ENCODE measurements at regions not wholly inside any gene's neighbourhood (a gene's known extent, or its start where the extent isn't known, plus 50 kb on each side); places are given as distances from the start of the nearest gene placed in this dataset.

GRCh38 chr1:228920831-228921230 lies 185.6 kb downstream of the RHOU start:
- DNase-seq = no peak

- DNase-seq = no peak
Observed at GRCh38 chr1:228921481-228921880, 186.2 kb downstream of the RHOU start.

- no peak for DNase-seq
Observed at GRCh38 chr1:228922722-228923376, 187.6 kb downstream of the RHOU start.

GRCh38 chr1:228923973-228924686 lies 188.9 kb downstream of the RHOU start:
- no peak for DNase-seq

- no peak for DNase-seq
Observed at GRCh38 chr1:228925691-228926090, 190.4 kb downstream of the RHOU start.

- DNase-seq = no peak
Observed at GRCh38 chr1:228927421-228927820, 192.1 kb downstream of the RHOU start.

- DNase-seq = peak; percentile 53
Observed at GRCh38 chr1:228927946-228928898, 192.9 kb downstream of the RHOU start.

- no peak for DNase-seq
Observed at GRCh38 chr1:228929476-228930027, 194.3 kb downstream of the RHOU start.

- no peak for DNase-seq
Observed at GRCh38 chr1:228930479-228930957, 195.2 kb downstream of the RHOU start.

- DNase-seq = no peak
Observed at GRCh38 chr1:228933753-228934152, 198.5 kb downstream of the RHOU start.

GRCh38 chr1:228935198-228935663 lies 200.0 kb downstream of the RHOU start:
- DNase-seq = no peak

- DNase-seq = no peak
Observed at GRCh38 chr1:228935855-228936727, 200.8 kb downstream of the RHOU start.

GRCh38 chr1:228936881-228937280 lies 201.6 kb downstream of the RHOU start:
- no peak for DNase-seq

GRCh38 chr1:228937351-228937750 lies 202.1 kb downstream of the RHOU start:
- no peak for DNase-seq

GRCh38 chr1:228937851-228938536 lies 202.7 kb downstream of the RHOU start:
- peak; percentile 43 for DNase-seq

GRCh38 chr1:228938537-228938901 lies 203.2 kb downstream of the RHOU start:
- peak; percentile 42 for DNase-seq

GRCh38 chr1:228939001-228939691 lies 203.9 kb downstream of the RHOU start:
- DNase-seq = no peak

- DNase-seq = peak; percentile 15
Observed at GRCh38 chr1:228939881-228940392, 204.7 kb downstream of the RHOU start.

GRCh38 chr1:228940526-228940925 lies 205.2 kb downstream of the RHOU start:
- no peak for DNase-seq

- DNase-seq = no peak
Observed at GRCh38 chr1:228940926-228941325, 205.6 kb downstream of the RHOU start.
